HUES6 (cell line): ENCODE measurements at regions not wholly inside any gene's neighbourhood (a gene's known extent, or its start where the extent isn't known, plus 50 kb on each side); places are given as distances from the start of the nearest gene placed in this dataset.

Experiments used
- H3K27ac ChIP-seq: 2 replicates; pipeline ENCODE4 v1.7.0; 2013; ENCODE audit warnings: low read depth, mild to moderate bottlenecking, low read length, inconsistent platforms
- H3K27me3 ChIP-seq: 2 replicates; pipeline ENCODE4 v1.6.1; 2013; ENCODE audit warnings: low read length; ENCODE audit not compliant: control insufficient read depth, insufficient read depth
- H3K36me3 ChIP-seq: 2 replicates; pipeline ENCODE4 v1.6.1; 2013; ENCODE audit warnings: low read length; ENCODE audit not compliant: control insufficient read depth, insufficient read depth
- H3K4me1 ChIP-seq: 2 replicates; pipeline ENCODE4 v1.6.1; 2013; ENCODE audit warnings: low read length; ENCODE audit not compliant: control insufficient read depth, insufficient read depth
- H3K4me3 ChIP-seq: 2 replicates; pipeline ENCODE4 v1.5.1; 2013; ENCODE audit warnings: low read depth, low read length
- H3K9ac ChIP-seq: one replicate; pipeline ENCODE4 v1.6.1; 2013; ENCODE audit warnings: mild to moderate bottlenecking, low read length
- H3K9me3 ChIP-seq: 2 replicates; pipeline ENCODE4 v1.6.1; 2013; ENCODE audit warnings: low read depth, low read length; ENCODE audit not compliant: control insufficient read depth, insufficient read depth

DNA sequence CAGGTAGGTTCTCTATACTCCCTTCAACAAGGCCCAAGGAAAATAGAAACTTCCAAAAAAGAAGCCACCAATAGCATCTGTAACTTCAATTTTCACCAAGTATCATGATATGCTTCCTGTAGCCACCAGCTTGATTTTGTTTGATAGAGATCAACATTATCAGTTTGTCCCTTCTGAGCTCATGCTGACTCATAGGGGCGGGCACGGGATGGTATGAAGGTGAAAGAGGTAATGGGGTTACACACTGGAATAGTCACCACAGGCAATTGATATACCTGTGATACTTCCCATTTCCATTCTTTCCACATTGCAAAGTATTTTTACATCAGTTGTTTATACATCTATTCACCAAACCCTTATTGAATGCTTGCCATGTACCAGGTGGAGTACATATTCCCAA lies 134.1 kb downstream of the KCNA5 start:
- Histone ChIP-seq H3K27ac (no peak overlapping the region), H3K36me3 (no peaks in the 10 kb centered on the region), H3K9me3 (no peaks in the 10 kb centered on the region), H3K4me1 (no peaks in the 10 kb centered on the region), H3K27me3 (0 out of 2 replicates have a peak, but pooled peaks cover 3% of the 10 kb centered on the region), H3K4me3 (no peak overlapping the region), H3K9ac (no peak overlapping the region)

DNA sequence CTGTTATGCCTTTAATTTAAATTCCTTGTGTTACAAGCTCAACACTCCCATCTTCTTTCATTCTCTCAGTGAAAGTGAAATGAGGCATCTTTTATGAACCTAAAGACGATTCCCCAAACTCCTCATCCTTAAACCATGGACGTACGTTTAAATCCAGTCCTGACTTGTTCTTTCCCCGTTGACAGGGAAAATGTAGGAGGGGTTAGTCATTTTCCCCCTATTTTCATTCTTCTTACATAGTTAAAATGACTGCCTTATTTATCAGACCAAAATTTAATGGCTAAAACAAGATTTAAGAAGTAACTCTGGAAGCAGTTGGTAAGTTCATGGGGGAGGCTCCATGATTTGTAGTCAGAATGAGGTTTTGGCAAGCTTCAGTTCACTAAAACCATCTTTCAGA lies 134.9 kb downstream of the KCNA5 start:
- Histone ChIP-seq H3K9me3 (no peaks in the 10 kb centered on the region), H3K36me3 (no peaks in the 10 kb centered on the region), H3K4me1 (no peaks in the 10 kb centered on the region), H3K4me3 (no peak overlapping the region), H3K27ac (no peak overlapping the region), H3K27me3 (0 out of 2 replicates have a peak, but pooled peaks cover 3% of the 10 kb centered on the region), H3K9ac (no peak overlapping the region)

DNA sequence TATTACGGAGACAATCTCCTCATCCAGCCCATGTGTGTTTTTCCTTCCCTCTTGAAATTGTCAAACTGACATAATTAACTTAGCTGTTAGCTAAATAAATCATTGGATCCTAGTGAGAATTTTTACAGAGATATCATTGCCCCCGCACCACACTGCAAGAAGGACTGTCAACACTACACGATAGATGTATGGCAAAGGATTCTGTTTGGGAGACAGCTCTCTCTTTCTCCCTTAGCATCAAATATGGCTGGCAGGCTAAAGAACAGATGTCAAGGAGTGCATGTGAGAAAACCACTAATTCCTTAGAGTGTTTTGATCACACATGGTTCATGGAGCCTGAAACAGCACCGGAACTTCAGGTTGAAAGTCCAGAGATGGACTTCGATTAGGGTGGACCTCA lies 136.8 kb downstream of the KCNA5 start:
- Histone ChIP-seq H3K4me1 (no peaks in the 10 kb centered on the region), H3K36me3 (no peaks in the 10 kb centered on the region), H3K9me3 (no peaks in the 10 kb centered on the region), H3K9ac (no peak overlapping the region), H3K4me3 (no peak overlapping the region), H3K27ac (no peak overlapping the region), H3K27me3 (0 out of 2 replicates have a peak, but pooled peaks cover 3% of the 10 kb centered on the region)

DNA sequence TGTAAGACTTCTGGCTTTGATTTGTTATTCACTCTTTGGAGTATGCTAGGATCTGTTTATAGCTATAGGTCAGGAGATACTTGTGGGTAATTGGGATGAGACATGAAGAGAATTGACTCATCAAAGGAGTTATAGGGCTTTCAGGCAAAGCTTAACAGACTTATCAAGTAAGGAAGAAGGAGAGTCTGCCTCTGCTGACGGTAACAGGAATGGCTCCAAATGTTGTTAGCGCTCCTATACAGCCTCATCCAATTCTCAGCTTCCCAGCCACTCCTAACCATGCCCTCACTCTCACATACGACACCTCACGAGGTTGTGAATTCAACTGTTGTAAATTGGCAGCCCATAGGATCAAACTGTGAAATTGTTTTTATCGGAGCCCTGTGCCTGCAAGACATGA lies 140.5 kb downstream of the KCNA5 start:
- Histone ChIP-seq H3K9ac (no peak overlapping the region), H3K9me3 (no peaks in the 10 kb centered on the region), H3K27ac (no peak overlapping the region), H3K4me3 (no peak overlapping the region), H3K4me1 (no peaks in the 10 kb centered on the region), H3K36me3 (no peaks in the 10 kb centered on the region), H3K27me3 (no peaks in the 10 kb centered on the region)

DNA sequence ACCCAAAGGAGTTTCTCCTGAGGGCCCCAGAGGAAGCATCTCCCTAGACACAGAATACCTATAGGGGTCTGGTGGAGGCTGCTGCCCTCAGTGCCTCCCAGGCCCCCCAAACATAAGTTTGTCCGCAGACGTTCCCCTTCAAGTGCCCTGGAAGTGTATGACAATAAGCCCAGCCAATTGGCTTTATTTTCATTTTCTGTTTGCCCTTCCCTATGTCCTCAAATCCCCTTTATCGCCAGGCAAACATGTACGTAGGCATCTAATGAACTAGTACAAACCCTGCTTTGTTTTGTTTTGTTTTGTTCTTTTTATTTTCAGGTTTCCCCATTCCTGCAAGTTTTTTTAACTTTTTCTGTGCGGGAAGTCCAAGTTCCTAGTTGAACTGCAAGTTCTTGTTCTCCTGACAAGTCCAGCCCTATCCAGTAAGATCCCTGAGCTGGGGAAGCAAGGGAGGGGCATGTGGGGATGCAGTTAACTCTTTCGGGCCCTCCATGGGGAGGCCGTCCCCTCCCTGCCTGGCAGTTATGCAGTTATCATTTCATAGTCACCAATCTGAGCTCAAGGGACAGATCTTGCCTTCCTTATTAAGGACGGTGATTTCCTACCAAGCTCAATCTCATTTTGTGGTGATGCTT lies 141.9 kb downstream of the KCNA5 start:
- H3K9ac ChIP-seq: no peak overlapping the region
- H3K27me3 ChIP-seq: no peaks in the 10 kb centered on the region

DNA sequence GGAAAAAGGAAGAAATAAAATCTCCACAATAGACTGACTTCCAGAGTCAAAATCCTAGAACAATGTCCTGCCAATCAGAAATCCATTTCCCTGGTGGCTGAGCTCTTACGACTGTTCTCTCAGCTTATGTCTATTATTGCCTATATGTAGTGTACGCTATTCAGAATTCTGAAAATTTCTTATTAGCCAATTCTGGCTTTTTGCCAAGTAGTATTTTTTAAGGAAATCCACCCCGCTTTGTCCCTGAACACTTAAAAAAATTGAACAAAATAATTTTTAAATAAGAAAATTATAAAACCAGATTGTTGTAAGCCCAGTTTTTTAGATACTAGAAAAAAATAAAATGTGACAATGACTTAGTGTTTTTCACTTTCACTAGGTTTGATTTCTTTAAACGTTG lies 143.0 kb downstream of the KCNA5 start:
- H3K9ac ChIP-seq: no peak overlapping the region
- no peaks in the 10 kb centered on the region for H3K9me3 ChIP-seq
- no peaks in the 10 kb centered on the region for H3K27me3 ChIP-seq
- H3K36me3 ChIP-seq: no peaks in the 10 kb centered on the region
- no peak overlapping the region for H3K4me3 ChIP-seq
- no peaks in the 10 kb centered on the region for H3K4me1 ChIP-seq
- H3K27ac ChIP-seq: no peak overlapping the region

More for the DNA sequence above, 141.9 kb downstream of the KCNA5 start:
- Histone ChIP-seq H3K36me3 (no peaks in the 10 kb centered on the region), H3K4me3 (no peak overlapping the region), H3K9me3 (no peaks in the 10 kb centered on the region), H3K4me1 (no peaks in the 10 kb centered on the region), H3K27ac (no peak overlapping the region)

DNA sequence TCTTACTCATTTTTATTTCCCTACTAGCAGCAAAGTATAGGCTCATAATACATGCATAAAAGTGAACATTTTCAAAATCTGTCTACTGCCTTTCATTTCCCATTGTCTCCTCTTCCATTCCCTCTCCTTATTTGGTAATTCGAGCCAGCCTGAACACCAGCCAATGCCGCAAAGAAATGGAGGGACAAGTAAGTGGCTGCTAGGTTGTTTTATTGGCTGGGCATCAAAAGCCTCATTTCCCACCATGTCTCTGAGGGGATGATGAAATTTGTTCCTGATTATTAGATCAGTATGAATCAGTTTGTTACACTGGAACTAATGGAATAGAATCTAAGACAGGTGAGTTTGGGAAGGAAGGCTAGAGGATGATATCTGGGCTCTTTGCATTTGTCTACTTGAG lies 143.5 kb downstream of the KCNA5 start:
- no peaks in the 10 kb centered on the region for H3K36me3 ChIP-seq
- H3K27ac ChIP-seq: no peak overlapping the region
- H3K9me3 ChIP-seq: no peaks in the 10 kb centered on the region
- H3K4me1 ChIP-seq: no peaks in the 10 kb centered on the region
- H3K27me3 ChIP-seq: no peaks in the 10 kb centered on the region
- no peak overlapping the region for H3K9ac ChIP-seq
- no peak overlapping the region for H3K4me3 ChIP-seq

DNA sequence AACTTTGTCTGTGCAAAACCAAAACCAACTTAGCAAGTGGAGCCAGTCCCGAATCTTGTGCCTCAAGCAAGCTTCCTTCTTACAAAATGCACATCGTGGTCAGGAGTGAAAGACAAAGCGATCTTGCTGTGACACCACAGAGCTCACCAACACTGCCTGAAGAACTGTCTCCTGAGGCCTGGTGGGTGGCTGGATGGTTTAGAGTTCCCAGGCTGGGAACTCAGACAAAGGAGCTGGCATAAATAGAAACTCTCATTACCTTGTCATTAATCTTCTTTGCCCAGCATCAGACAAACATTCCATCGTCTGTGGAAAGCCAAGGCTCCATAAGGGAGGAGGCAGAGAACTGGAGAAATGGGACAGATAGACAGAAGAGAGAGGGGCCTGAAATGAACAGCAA lies 144.8 kb downstream of the KCNA5 start:
- Histone ChIP-seq H3K9me3 (no peaks in the 10 kb centered on the region), H3K4me3 (no peak overlapping the region), H3K4me1 (no peaks in the 10 kb centered on the region), H3K27me3 (no peaks in the 10 kb centered on the region), H3K36me3 (no peaks in the 10 kb centered on the region), H3K9ac (no peak overlapping the region), H3K27ac (no peak overlapping the region)

DNA sequence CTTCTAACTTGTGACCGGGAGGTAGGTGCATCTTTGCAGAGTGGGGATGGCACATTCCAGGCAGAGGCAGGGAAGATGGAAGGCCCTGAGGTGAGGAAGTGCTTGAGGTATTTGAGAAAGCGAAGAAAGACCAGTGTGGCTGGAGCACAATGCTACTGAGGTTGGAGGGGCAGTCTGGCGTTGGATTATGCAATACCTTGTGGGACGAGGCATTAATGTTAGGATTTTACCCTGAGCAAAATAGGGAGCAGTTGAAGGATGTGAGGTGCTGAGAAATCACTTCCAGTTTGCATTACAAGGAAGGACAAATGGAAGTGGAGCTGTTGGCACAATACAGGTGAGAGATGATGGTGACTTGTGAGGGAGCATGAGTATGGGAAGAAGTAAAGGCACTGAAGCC lies 145.5 kb downstream of the KCNA5 start:
- Histone ChIP-seq H3K9ac (no peak overlapping the region), H3K27me3 (no peaks in the 10 kb centered on the region), H3K9me3 (no peaks in the 10 kb centered on the region), H3K4me1 (no peaks in the 10 kb centered on the region), H3K36me3 (no peaks in the 10 kb centered on the region), H3K4me3 (no peak overlapping the region), H3K27ac (no peak overlapping the region)

DNA sequence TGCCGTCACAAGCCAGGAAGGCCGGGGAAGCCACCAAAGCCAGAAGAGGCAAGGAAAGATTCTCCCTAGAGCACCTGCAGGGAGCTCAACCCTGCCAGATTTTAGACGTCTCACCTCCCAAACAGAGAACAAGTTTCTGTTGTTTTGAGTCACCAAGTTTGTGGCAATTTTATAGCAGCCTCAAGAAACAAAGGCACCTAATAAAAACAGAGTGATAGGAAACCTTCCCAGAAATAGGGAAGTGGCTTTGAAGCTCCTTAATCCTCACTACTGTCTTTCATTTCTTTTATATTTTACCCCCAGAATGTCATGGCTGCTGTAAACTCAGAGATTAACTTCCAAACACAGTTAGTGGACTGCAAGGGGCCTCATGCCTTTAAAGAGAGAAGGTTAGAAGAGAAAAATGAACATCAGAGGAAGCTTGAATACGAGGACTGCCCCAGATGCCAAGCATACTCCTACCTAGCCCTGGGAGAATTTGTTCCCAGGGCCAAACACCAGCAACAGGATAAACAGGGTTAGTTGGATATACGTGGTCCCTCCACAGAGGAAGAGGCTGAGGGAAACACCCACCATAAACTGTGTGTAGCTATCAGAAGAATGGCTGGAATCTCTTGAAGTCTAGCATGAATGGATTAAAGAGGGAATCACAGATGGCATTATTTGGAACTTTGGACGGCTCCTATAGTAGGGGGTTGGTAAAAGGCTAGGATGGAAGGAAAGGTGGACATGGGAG lies 148.3 kb downstream of the KCNA5 start:
- Histone ChIP-seq H3K9me3 (no peaks in the 10 kb centered on the region), H3K9ac (no peak overlapping the region), H3K27ac (no peak overlapping the region), H3K36me3 (no peaks in the 10 kb centered on the region), H3K4me1 (no peaks in the 10 kb centered on the region), H3K4me3 (no peak overlapping the region), H3K27me3 (no peaks in the 10 kb centered on the region)

DNA sequence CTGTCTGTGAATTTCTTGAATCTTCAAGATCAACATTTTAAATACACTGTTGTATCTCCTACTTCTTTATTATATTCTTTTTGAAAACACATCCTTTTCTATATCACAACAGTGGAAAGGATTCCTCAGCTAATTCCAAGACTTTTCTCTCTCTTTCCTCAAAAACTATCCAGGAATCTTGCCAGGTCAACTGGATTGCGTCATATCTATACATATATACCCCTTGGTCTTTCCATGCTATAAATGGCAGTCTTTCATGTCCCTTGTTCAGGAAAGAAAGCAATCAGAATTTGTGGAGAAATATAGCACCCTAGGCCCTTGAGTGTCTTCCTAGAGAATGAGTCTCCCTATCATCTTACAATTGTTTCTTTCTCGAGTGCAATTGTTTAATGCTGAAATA lies 149.0 kb downstream of the KCNA5 start:
- Histone ChIP-seq H3K9me3 (no peaks in the 10 kb centered on the region), H3K36me3 (no peaks in the 10 kb centered on the region), H3K4me1 (no peaks in the 10 kb centered on the region), H3K4me3 (no peak overlapping the region), H3K27ac (no peak overlapping the region), H3K9ac (no peak overlapping the region), H3K27me3 (no peaks in the 10 kb centered on the region)
